Endothelial cell of umbilical vein (primary cell): ENCODE measurements at regions not wholly inside any gene's neighbourhood (a gene's known extent, or its start where the extent isn't known, plus 50 kb on each side); places are given as distances from the start of the nearest gene placed in this dataset.

Experiments used
- EZH2 ChIP-seq: IDR thresholded peaks from 2 replicates; pipeline ENCODE4 v1.6.1; 2012; ENCODE audit warnings: borderline replicate concordance, low read depth, mild to moderate bottlenecking, moderate library complexity, low read length, inconsistent platforms; ENCODE audit not compliant: severe bottlenecking
- POLR2A ChIP-seq: IDR thresholded peaks from 2 replicates; pipeline ENCODE4 v1.6.1; 2012; ENCODE audit warnings: low read depth, mild to moderate bottlenecking, control low read depth, low read length
- POLR2AphosphoS5 ChIP-seq: IDR thresholded peaks from 2 replicates; pipeline ENCODE4 v1.6.1; 2012; ENCODE audit warnings: low read depth, mild to moderate bottlenecking, control low read depth, low read length, moderate library complexity; ENCODE audit not compliant: insufficient read depth
- TF ChIP-seq, protein P1 (sequence below), 2 donors: IDR thresholded peaks; 1 replicate in 1 of 2; 2 replicates in 1 of 2; pipeline ENCODE4 v1.5.1; 2011; ENCODE audit warnings: low read length in 2 of 2, mild to moderate bottlenecking in 2 of 2, moderate library complexity in 2 of 2, control low read depth in 1 of 2, inconsistent platforms in 1 of 2, low read depth in 1 of 2; ENCODE audit not compliant: insufficient read depth in 1 of 2; ENCODE audit errors: extremely low read depth in 1 of 2
- TF ChIP-seq, protein P2 (sequence below): IDR thresholded peaks from 2 replicates; pipeline ENCODE4 v1.6.1; 2011; ENCODE audit not compliant: insufficient read depth, insufficient read length

DNA sequence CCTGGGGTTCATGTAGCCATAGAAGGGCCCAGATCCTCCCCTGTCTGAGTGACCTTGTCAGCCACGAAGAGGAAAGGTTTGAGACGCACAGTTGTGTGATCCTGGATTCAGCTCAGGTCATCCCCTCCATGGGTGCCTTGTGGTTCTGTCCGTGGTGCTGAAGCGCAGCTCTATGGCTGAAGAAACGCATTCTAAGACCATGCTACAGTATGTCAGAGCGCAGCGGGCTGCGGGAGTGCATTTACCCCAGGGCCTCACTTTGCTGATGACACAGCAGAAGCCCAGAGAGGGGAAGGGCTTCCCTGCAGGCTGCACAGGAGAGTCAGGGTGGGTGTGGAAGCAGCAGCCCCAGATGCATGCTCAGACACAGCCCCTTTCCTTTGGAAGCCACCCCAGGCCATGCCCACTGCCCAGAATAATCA is 68.8 kb upstream of the IQSEC1 start:
- TF ChIP-seq, protein P1, sequence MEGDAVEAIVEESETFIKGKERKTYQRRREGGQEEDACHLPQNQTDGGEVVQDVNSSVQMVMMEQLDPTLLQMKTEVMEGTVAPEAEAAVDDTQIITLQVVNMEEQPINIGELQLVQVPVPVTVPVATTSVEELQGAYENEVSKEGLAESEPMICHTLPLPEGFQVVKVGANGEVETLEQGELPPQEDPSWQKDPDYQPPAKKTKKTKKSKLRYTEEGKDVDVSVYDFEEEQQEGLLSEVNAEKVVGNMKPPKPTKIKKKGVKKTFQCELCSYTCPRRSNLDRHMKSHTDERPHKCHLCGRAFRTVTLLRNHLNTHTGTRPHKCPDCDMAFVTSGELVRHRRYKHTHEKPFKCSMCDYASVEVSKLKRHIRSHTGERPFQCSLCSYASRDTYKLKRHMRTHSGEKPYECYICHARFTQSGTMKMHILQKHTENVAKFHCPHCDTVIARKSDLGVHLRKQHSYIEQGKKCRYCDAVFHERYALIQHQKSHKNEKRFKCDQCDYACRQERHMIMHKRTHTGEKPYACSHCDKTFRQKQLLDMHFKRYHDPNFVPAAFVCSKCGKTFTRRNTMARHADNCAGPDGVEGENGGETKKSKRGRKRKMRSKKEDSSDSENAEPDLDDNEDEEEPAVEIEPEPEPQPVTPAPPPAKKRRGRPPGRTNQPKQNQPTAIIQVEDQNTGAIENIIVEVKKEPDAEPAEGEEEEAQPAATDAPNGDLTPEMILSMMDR (IDR thresholded peaks at IDR 0.05; ENCODE audit: extremely low read depth in 1 of 2, insufficient read depth in 1 of 2, low read depth in 1 of 2, low read length in 2 of 2), result no peak
- TF ChIP-seq, protein P2, sequence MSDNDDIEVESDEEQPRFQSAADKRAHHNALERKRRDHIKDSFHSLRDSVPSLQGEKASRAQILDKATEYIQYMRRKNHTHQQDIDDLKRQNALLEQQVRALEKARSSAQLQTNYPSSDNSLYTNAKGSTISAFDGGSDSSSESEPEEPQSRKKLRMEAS, result no peak
- TF ChIP-seq POLR2AphosphoS5 (no peak), EZH2 (no peak), POLR2A (no peak)
